ENCODE measurements at regions not wholly inside any gene's neighbourhood (a gene's known extent, or its start where the extent isn't known, plus 50 kb on each side); places are given as distances from the start of the nearest gene placed in this dataset.

GRCh38 chr3:88225326-88226008, 75.7 kb downstream of the C3orf38 start:
- no peak for TF ChIP-seq CTCF (IDR thresholded peaks at IDR 0.05; ENCODE audit: low read length, missing control alignments)
- H3K4me3 ChIP-seq (replicated peaks; ENCODE audit: low read depth, low read length): no peak overlapping the region
- no peak for DNase-seq (ENCODE audit: low read depth)

GRCh38 chr3:88226910-88227309, 77.2 kb downstream of the C3orf38 start:
- no peak overlapping the region for H3K4me3 ChIP-seq (replicated peaks; ENCODE audit: low read depth, low read length)
- no peak for DNase-seq (ENCODE audit: low read depth)
- no peak for TF ChIP-seq CTCF (IDR thresholded peaks at IDR 0.05; ENCODE audit: low read length, missing control alignments)

- no peak for DNase-seq (ENCODE audit: low read depth)
- H3K4me3 ChIP-seq (replicated peaks; ENCODE audit: low read depth, low read length): no peak overlapping the region
- no peak for TF ChIP-seq CTCF (IDR thresholded peaks at IDR 0.05; ENCODE audit: low read length, missing control alignments)
Observed at GRCh38 chr3:88230638-88231037, 80.9 kb downstream of the C3orf38 start.

GRCh38 chr3:88231207-88231606, 81.4 kb downstream of the C3orf38 start:
- H3K4me3 ChIP-seq (replicated peaks; ENCODE audit: low read depth, low read length): no peak overlapping the region
- peak; percentile 36 for DNase-seq (ENCODE audit: low read depth)
- TF ChIP-seq CTCF (IDR thresholded peaks at IDR 0.05; ENCODE audit: low read length, missing control alignments): no peak

- no peak overlapping the region for H3K4me3 ChIP-seq (replicated peaks; ENCODE audit: low read depth, low read length)
- DNase-seq (ENCODE audit: low read depth): no peak
- no peak for TF ChIP-seq CTCF (IDR thresholded peaks at IDR 0.05; ENCODE audit: low read length, missing control alignments)
Observed at GRCh38 chr3:88231632-88232031, 81.9 kb downstream of the C3orf38 start.

- no peak overlapping the region for H3K4me3 ChIP-seq (replicated peaks; ENCODE audit: low read depth, low read length)
- no peak for TF ChIP-seq CTCF (IDR thresholded peaks at IDR 0.05; ENCODE audit: low read length, missing control alignments)
- peak; percentile 23 for DNase-seq (ENCODE audit: low read depth)
Observed at GRCh38 chr3:88235102-88235501, 85.3 kb downstream of the C3orf38 start.

GRCh38 chr3:88239870-88240269, 90.1 kb downstream of the C3orf38 start:
- no peak for TF ChIP-seq CTCF (IDR thresholded peaks at IDR 0.05; ENCODE audit: low read length, missing control alignments)
- no peak overlapping the region for H3K4me3 ChIP-seq (replicated peaks; ENCODE audit: low read depth, low read length)
- no peak for DNase-seq (ENCODE audit: low read depth)

All from fibroblast of pulmonary artery (primary cell).